WTC11 (cell line): ENCODE measurements at regions not wholly inside any gene's neighbourhood (a gene's known extent, or its start where the extent isn't known, plus 50 kb on each side); places are given as distances from the start of the nearest gene placed in this dataset.

Source experiments
- ATF3 ChIP-seq: sonication (generic); formaldehyde crosslinking; conservative IDR thresholded peaks from 2 replicates; pipeline ENCODE4 v1.8.1; 2022; ENCODE audit warnings: mild to moderate bottlenecking, missing genetic modification reagents
- ETV6 ChIP-seq: sonication (generic); formaldehyde crosslinking; IDR thresholded peaks from 2 replicates; pipeline ENCODE4 v1.8.1; 2022; ENCODE audit warnings: mild to moderate bottlenecking, missing genetic modification reagents
- FOXJ3 ChIP-seq: sonication (generic); formaldehyde crosslinking; IDR thresholded peaks from 2 replicates; pipeline ENCODE4 v1.9.0; 2021; ENCODE audit warnings: missing genetic modification reagents, mild to moderate bottlenecking, borderline replicate concordance
- MLX ChIP-seq: sonication (generic); formaldehyde crosslinking; IDR thresholded peaks from 2 replicates; pipeline ENCODE4 v1.8.1; 2023; ENCODE audit warnings: mild to moderate bottlenecking, missing genetic modification reagents, moderate library complexity
- USF2 ChIP-seq: sonication (generic); formaldehyde crosslinking; IDR thresholded peaks from 2 replicates; pipeline ENCODE4 v1.8.1; 2023; ENCODE audit warnings: mild to moderate bottlenecking, missing genetic modification reagents, moderate library complexity
- ZSCAN18 ChIP-seq: fragments of 250-450 bp; sonication (Bioruptor Pico); IDR thresholded peaks from 2 replicates; pipeline ENCODE4 v2.1.2; 2022; ENCODE audit warnings: mild to moderate bottlenecking, moderate library complexity

GRCh38 chr4:136320465-136320813 lies 1211.9 kb downstream of the PCDH18 start:
- no peak for TF ChIP-seq ATF3 (CRISPR knock-in tag)
- no peak for TF ChIP-seq MLX (CRISPR knock-in tag)
- no peak for TF ChIP-seq ZSCAN18 (CRISPR knock-in tag)
- TF ChIP-seq USF2, result no peak
- TF ChIP-seq ETV6 (CRISPR knock-in tag), result no peak
- TF ChIP-seq FOXJ3 (CRISPR knock-in tag), result no peak
